HEK293T (cell line): ENCODE measurements at regions not wholly inside any gene's neighbourhood (a gene's known extent, or its start where the extent isn't known, plus 50 kb on each side); places are given as distances from the start of the nearest gene placed in this dataset.

ENCODE experiments used
- BHLHE40 ChIP-seq: fragments of 450-650 bp; IDR thresholded peaks from 2 replicates; pipeline ENCODE4 v1.6.1; 2016; ENCODE audit warnings: mild to moderate bottlenecking, moderate library complexity, borderline replicate concordance
- ELF4 ChIP-seq: fragments of 450-650 bp; IDR thresholded peaks from 2 replicates; pipeline ENCODE4 v1.6.1; 2017; ENCODE audit warnings: antibody characterized with exemption
- FOXK2 ChIP-seq: fragments of 450-650 bp; IDR thresholded peaks from 2 replicates; pipeline ENCODE4 v1.6.1; 2016; ENCODE audit warnings: mild to moderate bottlenecking
- HDGF ChIP-seq: fragments of 450-650 bp; IDR thresholded peaks from 2 replicates; pipeline ENCODE4 v1.6.1; 2017; ENCODE audit warnings: antibody characterized with exemption, borderline replicate concordance
- SUZ12 ChIP-seq: fragments of 450-650 bp; IDR thresholded peaks from 2 replicates; pipeline ENCODE4 v1.6.1; 2016; ENCODE audit warnings: mild to moderate bottlenecking

DNA sequence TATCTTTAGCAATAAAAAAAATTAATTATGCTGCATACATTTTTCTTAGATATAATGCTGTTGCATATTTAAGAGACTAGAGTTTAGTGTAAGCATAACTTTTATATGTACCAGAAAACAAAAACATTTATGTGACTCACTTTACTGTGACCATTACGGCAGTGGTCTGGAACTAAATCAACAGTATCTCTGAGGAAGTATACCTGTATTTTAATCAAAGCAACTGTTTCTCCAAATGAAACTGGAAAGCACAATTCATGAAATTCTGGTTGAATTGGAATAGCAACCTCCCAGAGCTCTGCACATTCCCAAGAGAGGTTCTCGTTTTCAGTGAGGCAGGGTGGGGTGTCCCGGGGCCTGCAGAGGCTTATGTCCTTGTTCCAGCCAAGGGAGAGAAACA lies 112.2 kb upstream of the TACR1 start:
- TF ChIP-seq HDGF, result no peak
- no peak for TF ChIP-seq ELF4
- no peak for TF ChIP-seq BHLHE40
- TF ChIP-seq FOXK2, result no peak
- TF ChIP-seq SUZ12, result no peak
